Muscle layer of duodenum (tissue), 2 donors: ENCODE measurements at regions not wholly inside any gene's neighbourhood (a gene's known extent, or its start where the extent isn't known, plus 50 kb on each side); places are given as distances from the start of the nearest gene placed in this dataset.

ENCODE experiments used
- H3K27ac ChIP-seq: one replicate; pipeline ENCODE4 v1.7.0; 2013; ENCODE audit warnings: mild to moderate bottlenecking, low read length
- H3K27me3 ChIP-seq: one replicate; pipeline ENCODE4 v1.7.0; 2013; ENCODE audit warnings: low read depth, mild to moderate bottlenecking, control low read depth, low read length
- H3K36me3 ChIP-seq, 2 donors: one replicate each; pipeline ENCODE4 v1.7.0; 2013; ENCODE audit warnings: low read length in 2 of 2, control low read depth in 1 of 2, mild to moderate bottlenecking in 1 of 2; ENCODE audit not compliant: insufficient read depth in 2 of 2, control insufficient read depth in 1 of 2
- H3K4me1 ChIP-seq, 2 donors: one replicate each; pipeline ENCODE4 v1.7.0; 2013; ENCODE audit warnings: low read length in 2 of 2, mild to moderate bottlenecking in 2 of 2, control low read depth in 1 of 2, moderate library complexity in 1 of 2; ENCODE audit not compliant: insufficient read depth in 2 of 2, control insufficient read depth in 1 of 2
- H3K4me3 ChIP-seq, 2 donors: one replicate each; pipeline ENCODE4 v1.7.0; 2013; ENCODE audit warnings: low read length in 2 of 2, low read depth in 1 of 2, mild to moderate bottlenecking in 1 of 2
- H3K9me3 ChIP-seq, 2 donors: one replicate each; pipeline ENCODE4 v1.7.0; 2013; ENCODE audit warnings: low read length in 2 of 2, control low read depth in 1 of 2, mild to moderate bottlenecking in 1 of 2; ENCODE audit not compliant: control insufficient read depth in 1 of 2
- donor health status: healthy.

DNA sequence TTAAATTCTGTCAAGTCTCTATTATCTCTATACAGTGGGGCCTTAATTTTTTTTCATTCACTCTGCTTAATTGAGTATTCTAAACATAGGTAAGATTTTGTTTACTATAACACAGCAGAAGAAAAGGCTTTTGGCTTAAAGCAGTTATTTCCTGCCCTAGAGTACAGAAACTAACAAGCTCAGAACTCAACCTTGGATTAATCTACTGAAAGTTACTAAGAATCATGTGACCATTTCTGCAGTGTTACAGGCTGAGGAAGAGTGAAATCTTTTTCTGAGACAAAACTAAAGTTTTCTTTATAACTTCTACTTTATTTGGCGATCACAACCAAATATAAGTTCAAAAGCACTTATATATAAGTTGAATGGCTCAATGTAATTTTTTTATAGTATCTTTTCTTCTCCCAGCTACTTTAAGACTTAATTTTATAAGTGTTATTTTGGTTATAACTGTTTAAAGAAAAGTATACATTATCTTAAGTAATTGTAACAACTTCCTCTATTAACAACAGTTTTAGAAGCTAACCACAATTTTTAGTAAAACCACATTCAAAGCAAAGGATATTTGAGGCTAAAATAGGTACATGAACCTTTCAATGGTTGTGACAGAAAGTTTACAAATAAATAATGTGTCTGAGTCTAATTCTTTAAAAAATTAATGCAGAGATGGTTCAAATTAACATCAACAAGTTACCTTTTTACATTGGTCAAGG is 240.6 kb upstream of the NAALADL2 start:
- H3K4me3 ChIP-seq: no peak overlapping the region
- no peaks in the 10 kb centered on the region for H3K27me3 ChIP-seq
- no peaks in the 10 kb centered on the region for H3K36me3 ChIP-seq
- peaks cover 0 to 3% of the 10 kb centered on the region in 2 donors for H3K4me1 ChIP-seq
- H3K9me3 ChIP-seq: no peaks in the 10 kb centered on the region
- H3K27ac ChIP-seq: no peak overlapping the region

GRCh38 chr3:174619239-174619638 is 239.9 kb upstream of the NAALADL2 start:
- Histone ChIP-seq H3K4me3 (no peak overlapping the region), H3K27me3 (no peaks in the 10 kb centered on the region), H3K36me3 (no peaks in the 10 kb centered on the region), H3K9me3 (no peaks in the 10 kb centered on the region), H3K4me1 (peaks cover 0 to 3% of the 10 kb centered on the region in 2 donors), H3K27ac (no peak overlapping the region)

GRCh38 chr3:174620138-174620537 is 239.0 kb upstream of the NAALADL2 start:
- Histone ChIP-seq H3K4me3 (no peak overlapping the region), H3K36me3 (no peaks in the 10 kb centered on the region), H3K27ac (no peak overlapping the region), H3K27me3 (no peaks in the 10 kb centered on the region), H3K9me3 (no peaks in the 10 kb centered on the region), H3K4me1 (peaks cover 0 to 3% of the 10 kb centered on the region in 2 donors)

GRCh38 chr3:174620855-174621472 is 238.2 kb upstream of the NAALADL2 start:
- Histone ChIP-seq H3K27me3 (no peaks in the 10 kb centered on the region), H3K9me3 (no peaks in the 10 kb centered on the region), H3K4me1 (peaks cover 0 to 3% of the 10 kb centered on the region in 2 donors), H3K27ac (no peak overlapping the region), H3K36me3 (no peaks in the 10 kb centered on the region), H3K4me3 (no peak overlapping the region)

DNA sequence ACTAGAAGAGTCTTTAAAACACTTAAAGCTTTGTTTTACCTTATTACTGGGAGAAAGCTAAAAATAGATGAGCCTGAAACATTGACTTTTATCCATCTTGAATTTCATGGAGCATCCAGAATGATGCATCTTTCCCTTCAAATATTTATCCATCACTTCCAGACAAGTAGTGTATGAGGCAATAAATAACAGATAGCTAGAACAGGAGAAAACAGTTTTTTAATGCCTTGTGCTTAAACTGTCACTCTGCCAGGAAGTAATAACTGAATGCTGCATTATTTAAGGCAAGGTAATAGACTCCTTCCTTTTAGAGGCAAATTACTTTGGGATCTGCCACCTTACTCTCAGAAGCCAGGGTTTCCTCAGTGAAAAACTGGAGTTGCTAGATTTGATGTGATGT is 225.8 kb upstream of the NAALADL2 start:
- no peaks in the 10 kb centered on the region for H3K27me3 ChIP-seq
- no peaks in the 10 kb centered on the region for H3K36me3 ChIP-seq
- no peak overlapping the region for H3K27ac ChIP-seq
- H3K9me3 ChIP-seq: no peaks in the 10 kb centered on the region
- H3K4me3 ChIP-seq: no peak overlapping the region
- H3K4me1 ChIP-seq: no peaks in the 10 kb centered on the region

GRCh38 chr3:174636451-174636850 is 222.7 kb upstream of the NAALADL2 start:
- no peaks in the 10 kb centered on the region for H3K36me3 ChIP-seq
- no peaks in the 10 kb centered on the region for H3K4me1 ChIP-seq
- H3K9me3 ChIP-seq: no peaks in the 10 kb centered on the region
- H3K27me3 ChIP-seq: no peaks in the 10 kb centered on the region
- no peak overlapping the region for H3K4me3 ChIP-seq
- no peak overlapping the region for H3K27ac ChIP-seq

GRCh38 chr3:174639406-174639805 is 219.7 kb upstream of the NAALADL2 start:
- H3K4me3 ChIP-seq: no peak overlapping the region
- H3K27ac ChIP-seq: no peak overlapping the region
- no peaks in the 10 kb centered on the region for H3K9me3 ChIP-seq

DNA sequence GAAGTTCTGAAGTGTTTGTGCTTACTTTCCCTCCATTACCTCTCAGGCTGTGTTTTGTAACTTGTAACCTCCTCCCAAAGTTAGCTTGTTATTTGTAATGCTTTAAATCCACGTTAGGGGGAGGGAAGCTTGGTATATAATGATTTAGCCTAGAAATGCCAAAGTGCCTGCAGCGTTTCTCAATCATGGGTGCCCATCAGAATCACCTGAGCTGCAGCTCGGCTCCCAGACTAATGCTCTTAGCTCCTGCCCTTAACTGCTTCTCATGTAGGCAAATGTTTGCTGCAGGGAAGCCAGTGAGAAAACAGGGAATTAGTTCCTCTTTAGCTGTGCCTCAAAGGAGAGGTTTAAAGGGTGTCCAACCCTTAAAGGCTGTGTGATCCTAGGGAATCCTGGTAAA is 219.2 kb upstream of the NAALADL2 start:
- H3K36me3 ChIP-seq: no peaks in the 10 kb centered on the region
- H3K4me3 ChIP-seq: no peak overlapping the region
- no peaks in the 10 kb centered on the region for H3K4me1 ChIP-seq
- no peak overlapping the region for H3K27ac ChIP-seq
- no peaks in the 10 kb centered on the region for H3K9me3 ChIP-seq
- H3K27me3 ChIP-seq: no peaks in the 10 kb centered on the region

More at GRCh38 chr3:174639406-174639805, 219.7 kb upstream of the NAALADL2 start:
- no peaks in the 10 kb centered on the region for H3K4me1 ChIP-seq
- H3K36me3 ChIP-seq: no peaks in the 10 kb centered on the region
- H3K27me3 ChIP-seq: no peaks in the 10 kb centered on the region

- no peak overlapping the region for H3K27ac ChIP-seq
- no peaks in the 10 kb centered on the region for H3K9me3 ChIP-seq
- H3K36me3 ChIP-seq: no peaks in the 10 kb centered on the region
- H3K4me1 ChIP-seq: no peaks in the 10 kb centered on the region
- H3K4me3 ChIP-seq: no peak overlapping the region
- no peaks in the 10 kb centered on the region for H3K27me3 ChIP-seq
Measured at GRCh38 chr3:174640932-174641331, 218.2 kb upstream of the NAALADL2 start.

- H3K9me3 ChIP-seq: no peaks in the 10 kb centered on the region
- H3K4me1 ChIP-seq: no peaks in the 10 kb centered on the region
- no peaks in the 10 kb centered on the region for H3K27me3 ChIP-seq
- no peak overlapping the region for H3K4me3 ChIP-seq
- no peak overlapping the region for H3K27ac ChIP-seq
- no peaks in the 10 kb centered on the region for H3K36me3 ChIP-seq
Measured at GRCh38 chr3:174644287-174644686, 214.8 kb upstream of the NAALADL2 start.

GRCh38 chr3:174651951-174652350 is 207.2 kb upstream of the NAALADL2 start:
- Histone ChIP-seq H3K27me3 (no peaks in the 10 kb centered on the region), H3K4me3 (no peak overlapping the region), H3K9me3 (no peaks in the 10 kb centered on the region), H3K4me1 (no peaks in the 10 kb centered on the region), H3K27ac (no peak overlapping the region), H3K36me3 (no peaks in the 10 kb centered on the region)

- Histone ChIP-seq H3K27me3 (no peaks in the 10 kb centered on the region), H3K4me3 (no peak overlapping the region), H3K36me3 (no peaks in the 10 kb centered on the region), H3K4me1 (no peaks in the 10 kb centered on the region), H3K9me3 (no peaks in the 10 kb centered on the region), H3K27ac (no peak overlapping the region)
Measured at GRCh38 chr3:174659511-174659910, 199.6 kb upstream of the NAALADL2 start.
